K562 (cell line): ENCODE measurements at regions not wholly inside any gene's neighbourhood (a gene's known extent, or its start where the extent isn't known, plus 50 kb on each side); places are given as distances from the start of the nearest gene placed in this dataset.

ENCODE experiments used
- GABPB1 ChIP-seq: sonication (generic); formaldehyde crosslinking; IDR thresholded peaks from 2 replicates; pipeline ENCODE4 v1.8.0; 2022; ENCODE audit warnings: mild to moderate bottlenecking, missing genetic modification reagents
- HDAC3 ChIP-seq: fragments of 450-650 bp; IDR thresholded peaks from 2 replicates; pipeline ENCODE4 v1.6.1; 2018; ENCODE audit warnings: borderline replicate concordance, mild to moderate bottlenecking, moderate library complexity; ENCODE audit not compliant: partially characterized antibody
- ILK ChIP-seq: fragments of 450-650 bp; IDR thresholded peaks from 2 replicates; pipeline ENCODE4 v1.6.1; 2016; ENCODE audit warnings: missing genetic modification characterization, low read depth, mild to moderate bottlenecking, missing compliant biosample characterization, moderate library complexity, borderline replicate concordance
- LCOR ChIP-seq: sonication (generic); formaldehyde crosslinking; IDR thresholded peaks from 2 replicates; pipeline ENCODE4 v1.8.0; 2022; ENCODE audit warnings: mild to moderate bottlenecking, missing genetic modification reagents
- MEF2D ChIP-seq: conservative IDR thresholded peaks from 2 replicates; pipeline ENCODE4 v1.6.1; 2016; ENCODE audit warnings: low read depth, missing genetic modification characterization, missing compliant biosample characterization
- MTF1 ChIP-seq: fragments of 250-450 bp; sonication (Bioruptor Pico); IDR thresholded peaks from 2 replicates; pipeline ENCODE4 v1.9.0; 2021; ENCODE audit warnings: moderate library complexity, mild to moderate bottlenecking, inconsistent platforms, borderline replicate concordance
- MYNN ChIP-seq, 2 experiments: sonication (generic); formaldehyde crosslinking in 1 of 2; IDR thresholded peaks; 2 replicates each; pipeline versions ENCODE4 v1.5.0 to v1.6.1; 2016 to 2020; ENCODE audit warnings: antibody characterized with exemption in 1 of 2, missing genetic modification reagents in 1 of 2
- SMAD4 ChIP-seq: fragments of 250-450 bp; sonication (Bioruptor Pico); conservative IDR thresholded peaks from 2 replicates; pipeline ENCODE4 v1.8.0; 2021; ENCODE audit warnings: inconsistent platforms, mild to moderate bottlenecking, moderate library complexity
- SMARCB1 ChIP-seq: IDR thresholded peaks from 2 replicates; pipeline ENCODE4 v1.6.1; 2011; ENCODE audit warnings: improper control_type of control experiment, low read depth; ENCODE audit not compliant: insufficient read length
- SMARCC2 ChIP-seq: fragments of 450-650 bp; IDR thresholded peaks from 2 replicates; pipeline ENCODE4 v1.6.1; 2017; ENCODE audit warnings: antibody characterized with exemption, moderate library complexity, mild to moderate bottlenecking, low read depth
- SREBF1 ChIP-seq: fragments of 150-350 bp; IDR thresholded peaks from 2 replicates; pipeline ENCODE4 v1.6.1; 2014; ENCODE audit warnings: antibody characterized with exemption, low read depth, low read length, borderline replicate concordance
- THRAP3 ChIP-seq: fragments of 450-650 bp; IDR thresholded peaks from 2 replicates; pipeline ENCODE4 v1.6.1; 2016; ENCODE audit warnings: mild to moderate bottlenecking, inconsistent platforms, borderline replicate concordance
- TOE1 ChIP-seq, 2 experiments: fragments of 450-650 bp in 1 of 2; sonication (generic) in 1 of 2; formaldehyde crosslinking in 1 of 2; IDR thresholded peaks; 2 replicates each; pipeline versions ENCODE4 v1.7.1 to v1.8.0; 2016 to 2022; ENCODE audit warnings: borderline replicate concordance in 2 of 2, mild to moderate bottlenecking in 2 of 2, antibody characterized with exemption in 1 of 2, inconsistent platforms in 1 of 2, low read depth in 1 of 2, missing genetic modification reagents in 1 of 2, moderate library complexity in 1 of 2
- ZNF174 ChIP-seq: fragments of 250-450 bp; sonication (Bioruptor Pico); IDR thresholded peaks from 2 replicates; pipeline ENCODE4 v1.4.0; 2020; ENCODE audit warnings: mild to moderate bottlenecking
- ZNF217 ChIP-seq: sonication (generic); formaldehyde crosslinking; IDR thresholded peaks from 2 replicates; pipeline ENCODE4 v1.8.0; 2022; ENCODE audit warnings: mild to moderate bottlenecking, missing genetic modification reagents
- TF ChIP-seq, protein P1 (sequence below): fragments of 450-650 bp; IDR thresholded peaks from 2 replicates; pipeline ENCODE4 v1.6.1; 2017; ENCODE audit warnings: mild to moderate bottlenecking, moderate library complexity
- TF ChIP-seq, protein P2 (sequence below): IDR thresholded peaks from 3 replicates; pipeline ENCODE4 v1.6.1; 2011; ENCODE audit warnings: borderline replicate concordance, mild to moderate bottlenecking, moderate library complexity; ENCODE audit not compliant: insufficient read length; ENCODE audit errors: extremely low read depth
- TF ChIP-seq, protein P3 (sequence below): sonication (generic); formaldehyde crosslinking; IDR thresholded peaks from 2 replicates; pipeline ENCODE4 v1.8.0; 2022; ENCODE audit warnings: mild to moderate bottlenecking, missing genetic modification reagents
- TF ChIP-seq, protein P4 (sequence below): sonication (generic); formaldehyde crosslinking; IDR thresholded peaks from 2 replicates; pipeline ENCODE4 v1.8.0; 2023; ENCODE audit warnings: mild to moderate bottlenecking, missing genetic modification reagents

DNA sequence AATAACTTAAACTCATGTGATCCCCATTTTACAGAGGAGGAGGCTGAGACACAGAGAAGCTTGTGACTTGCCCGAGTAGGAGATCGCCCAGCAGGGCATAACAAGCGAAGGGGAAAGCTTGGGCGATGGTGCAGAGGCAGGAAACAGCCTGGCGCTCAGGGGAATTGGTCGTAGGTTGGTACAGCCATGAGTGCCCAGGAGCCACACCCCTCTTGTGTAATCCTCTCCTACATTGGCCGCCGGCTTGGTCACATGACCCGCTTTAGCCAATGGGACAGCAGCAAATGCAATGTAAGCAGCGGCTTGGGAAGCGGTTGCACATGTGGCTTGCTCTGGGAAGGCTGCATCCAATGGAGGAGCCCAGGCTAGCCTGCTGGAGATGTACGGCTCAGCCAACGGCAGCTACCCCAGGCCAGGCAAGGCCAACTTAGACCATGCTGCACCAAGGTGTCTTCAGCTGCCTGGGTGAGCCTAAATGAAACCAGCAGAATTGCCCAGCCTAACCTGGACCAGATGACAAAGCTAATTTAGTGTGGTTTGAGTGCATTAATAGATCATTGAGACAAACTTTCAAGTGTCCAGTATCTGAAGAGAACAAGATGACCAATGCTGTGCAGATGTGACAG, 50.3 kb upstream of the SLC6A6 start (continued):
- TF ChIP-seq HDAC3 (no peak), SREBF1 (no peak), ZNF174 (CRISPR knock-in tag) (no peak), MTF1 (CRISPR knock-in tag) (no peak), TOE1 (IDR thresholded peaks at IDR 0.05; ENCODE audit: borderline replicate concordance) (peak; percentile 100), TOE1 (CRISPR knock-in tag; IDR thresholded peaks at IDR 0.05; ENCODE audit: borderline replicate concordance, low read depth) (no peak), SMARCC2 (no peak), SMAD4 (CRISPR knock-in tag) (no peak; the same call in 1 of the 2 replicates), ZNF217 (CRISPR knock-in tag) (no peak), LCOR (peak; percentile 37; the same call in 1 of the 2 replicates), GABPB1 (CRISPR knock-in tag) (no peak), SMARCB1 (no peak), MEF2D (tag) (no peak), THRAP3 (no peak), MYNN (IDR thresholded peaks at IDR 0.05) (no peak), MYNN (CRISPR knock-in tag; IDR thresholded peaks at IDR 0.05) (no peak), ILK (no peak)
- TF ChIP-seq, protein P1, sequence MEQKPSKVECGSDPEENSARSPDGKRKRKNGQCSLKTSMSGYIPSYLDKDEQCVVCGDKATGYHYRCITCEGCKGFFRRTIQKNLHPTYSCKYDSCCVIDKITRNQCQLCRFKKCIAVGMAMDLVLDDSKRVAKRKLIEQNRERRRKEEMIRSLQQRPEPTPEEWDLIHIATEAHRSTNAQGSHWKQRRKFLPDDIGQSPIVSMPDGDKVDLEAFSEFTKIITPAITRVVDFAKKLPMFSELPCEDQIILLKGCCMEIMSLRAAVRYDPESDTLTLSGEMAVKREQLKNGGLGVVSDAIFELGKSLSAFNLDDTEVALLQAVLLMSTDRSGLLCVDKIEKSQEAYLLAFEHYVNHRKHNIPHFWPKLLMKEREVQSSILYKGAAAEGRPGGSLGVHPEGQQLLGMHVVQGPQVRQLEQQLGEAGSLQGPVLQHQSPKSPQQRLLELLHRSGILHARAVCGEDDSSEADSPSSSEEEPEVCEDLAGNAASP, result no peak
- TF ChIP-seq, protein P2, sequence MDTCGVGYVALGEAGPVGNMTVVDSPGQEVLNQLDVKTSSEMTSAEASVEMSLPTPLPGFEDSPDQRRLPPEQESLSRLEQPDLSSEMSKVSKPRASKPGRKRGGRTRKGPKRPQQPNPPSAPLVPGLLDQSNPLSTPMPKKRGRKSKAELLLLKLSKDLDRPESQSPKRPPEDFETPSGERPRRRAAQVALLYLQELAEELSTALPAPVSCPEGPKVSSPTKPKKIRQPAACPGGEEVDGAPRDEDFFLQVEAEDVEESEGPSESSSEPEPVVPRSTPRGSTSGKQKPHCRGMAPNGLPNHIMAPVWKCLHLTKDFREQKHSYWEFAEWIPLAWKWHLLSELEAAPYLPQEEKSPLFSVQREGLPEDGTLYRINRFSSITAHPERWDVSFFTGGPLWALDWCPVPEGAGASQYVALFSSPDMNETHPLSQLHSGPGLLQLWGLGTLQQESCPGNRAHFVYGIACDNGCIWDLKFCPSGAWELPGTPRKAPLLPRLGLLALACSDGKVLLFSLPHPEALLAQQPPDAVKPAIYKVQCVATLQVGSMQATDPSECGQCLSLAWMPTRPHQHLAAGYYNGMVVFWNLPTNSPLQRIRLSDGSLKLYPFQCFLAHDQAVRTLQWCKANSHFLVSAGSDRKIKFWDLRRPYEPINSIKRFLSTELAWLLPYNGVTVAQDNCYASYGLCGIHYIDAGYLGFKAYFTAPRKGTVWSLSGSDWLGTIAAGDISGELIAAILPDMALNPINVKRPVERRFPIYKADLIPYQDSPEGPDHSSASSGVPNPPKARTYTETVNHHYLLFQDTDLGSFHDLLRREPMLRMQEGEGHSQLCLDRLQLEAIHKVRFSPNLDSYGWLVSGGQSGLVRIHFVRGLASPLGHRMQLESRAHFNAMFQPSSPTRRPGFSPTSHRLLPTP, result no peak
- TF ChIP-seq, protein P3, sequence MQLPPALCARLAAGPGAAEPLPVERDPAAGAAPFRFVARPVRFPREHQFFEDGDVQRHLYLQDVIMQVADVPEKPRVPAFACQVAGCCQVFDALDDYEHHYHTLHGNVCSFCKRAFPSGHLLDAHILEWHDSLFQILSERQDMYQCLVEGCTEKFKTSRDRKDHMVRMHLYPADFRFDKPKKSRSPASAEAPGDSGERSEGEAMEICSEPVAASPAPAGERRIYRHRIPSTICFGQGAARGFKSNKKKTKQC (CRISPR knock-in tag), result peak; percentile 74; the same call in 1 of the 2 replicates
- TF ChIP-seq, protein P4, sequence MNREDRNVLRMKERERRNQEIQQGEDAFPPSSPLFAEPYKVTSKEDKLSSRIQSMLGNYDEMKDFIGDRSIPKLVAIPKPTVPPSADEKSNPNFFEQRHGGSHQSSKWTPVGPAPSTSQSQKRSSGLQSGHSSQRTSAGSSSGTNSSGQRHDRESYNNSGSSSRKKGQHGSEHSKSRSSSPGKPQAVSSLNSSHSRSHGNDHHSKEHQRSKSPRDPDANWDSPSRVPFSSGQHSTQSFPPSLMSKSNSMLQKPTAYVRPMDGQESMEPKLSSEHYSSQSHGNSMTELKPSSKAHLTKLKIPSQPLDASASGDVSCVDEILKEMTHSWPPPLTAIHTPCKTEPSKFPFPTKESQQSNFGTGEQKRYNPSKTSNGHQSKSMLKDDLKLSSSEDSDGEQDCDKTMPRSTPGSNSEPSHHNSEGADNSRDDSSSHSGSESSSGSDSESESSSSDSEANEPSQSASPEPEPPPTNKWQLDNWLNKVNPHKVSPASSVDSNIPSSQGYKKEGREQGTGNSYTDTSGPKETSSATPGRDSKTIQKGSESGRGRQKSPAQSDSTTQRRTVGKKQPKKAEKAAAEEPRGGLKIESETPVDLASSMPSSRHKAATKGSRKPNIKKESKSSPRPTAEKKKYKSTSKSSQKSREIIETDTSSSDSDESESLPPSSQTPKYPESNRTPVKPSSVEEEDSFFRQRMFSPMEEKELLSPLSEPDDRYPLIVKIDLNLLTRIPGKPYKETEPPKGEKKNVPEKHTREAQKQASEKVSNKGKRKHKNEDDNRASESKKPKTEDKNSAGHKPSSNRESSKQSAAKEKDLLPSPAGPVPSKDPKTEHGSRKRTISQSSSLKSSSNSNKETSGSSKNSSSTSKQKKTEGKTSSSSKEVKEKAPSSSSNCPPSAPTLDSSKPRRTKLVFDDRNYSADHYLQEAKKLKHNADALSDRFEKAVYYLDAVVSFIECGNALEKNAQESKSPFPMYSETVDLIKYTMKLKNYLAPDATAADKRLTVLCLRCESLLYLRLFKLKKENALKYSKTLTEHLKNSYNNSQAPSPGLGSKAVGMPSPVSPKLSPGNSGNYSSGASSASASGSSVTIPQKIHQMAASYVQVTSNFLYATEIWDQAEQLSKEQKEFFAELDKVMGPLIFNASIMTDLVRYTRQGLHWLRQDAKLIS, result no peak
